ENCODE measurements at regions not wholly inside any gene's neighbourhood (a gene's known extent, or its start where the extent isn't known, plus 50 kb on each side); places are given as distances from the start of the nearest gene placed in this dataset.

GRCh38 chr1:173128742-173129141 lies 78.0 kb upstream of the TNFSF18 start:
- no peak overlapping the region for H3K4me3 ChIP-seq
- no peaks in the 10 kb centered on the region for H3K27me3 ChIP-seq (replicated peaks)
- H3K4me1 ChIP-seq (replicated peaks): no peaks in the 10 kb centered on the region
- H3K36me3 ChIP-seq: no peaks in the 10 kb centered on the region
- H3K9me3 ChIP-seq (replicated peaks): no peaks in the 10 kb centered on the region
- DNase-seq (ENCODE audit: low read depth in 1 of 2, low spot score in 2 of 2): no peak
- no peak overlapping the region for H3K27ac ChIP-seq

DNA sequence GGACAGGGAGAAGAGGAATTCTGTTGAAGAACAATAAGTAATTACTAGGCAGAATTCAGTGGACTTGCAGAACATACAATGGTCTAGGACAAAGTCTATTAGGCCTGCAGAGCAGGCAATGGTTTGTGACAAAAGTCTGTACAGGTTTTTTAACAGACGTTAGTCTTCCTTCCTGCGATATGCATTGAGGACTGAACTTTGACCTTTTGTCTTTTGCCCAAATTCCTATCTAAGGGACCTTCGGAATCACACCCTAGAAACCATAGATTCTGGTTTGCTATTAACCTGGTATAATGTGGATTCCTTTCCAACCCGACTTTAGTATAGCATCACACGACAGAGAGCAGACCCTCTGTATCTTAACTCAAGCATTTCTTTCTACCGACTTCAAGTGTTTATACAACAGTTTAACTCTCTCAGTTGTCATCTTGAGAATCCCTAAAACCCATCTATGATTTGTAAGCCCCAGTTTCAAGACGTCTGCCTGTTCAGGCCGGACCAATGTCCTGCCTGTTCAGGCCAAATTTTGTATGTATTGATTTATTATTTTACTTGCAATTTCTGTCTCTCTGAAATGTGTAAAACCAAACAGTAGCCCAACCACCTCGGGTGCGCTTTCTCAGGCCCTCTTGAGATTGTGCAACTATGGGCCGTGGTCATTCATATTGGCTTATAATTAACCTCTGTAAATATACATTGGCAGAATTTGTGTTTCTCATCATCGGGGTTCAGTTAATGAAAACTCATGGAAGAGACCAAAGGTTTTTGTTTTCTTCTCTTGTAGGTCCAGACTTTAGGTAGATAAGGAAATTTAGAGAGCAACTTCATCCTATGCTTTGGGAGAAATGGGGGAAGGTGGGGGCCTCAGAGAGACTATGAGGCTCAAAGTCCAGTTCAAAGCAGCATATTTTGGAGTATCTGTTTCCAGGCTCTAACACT lies 76.9 kb upstream of the TNFSF18 start:
- Histone ChIP-seq H3K4me3 (no peak overlapping the region), H3K27me3 (replicated peaks) (no peaks in the 10 kb centered on the region), H3K9me3 (replicated peaks) (no peaks in the 10 kb centered on the region), H3K4me1 (replicated peaks) (peaks cover 9% of the 10 kb centered on the region), H3K36me3 (no peaks in the 10 kb centered on the region), H3K27ac (no peak overlapping the region)
- DNase-seq (ENCODE audit: low read depth in 1 of 2, low spot score in 2 of 2): no peak

GRCh38 chr1:173126421-173126820 lies 75.7 kb upstream of the TNFSF18 start:
- no peaks in the 10 kb centered on the region for H3K36me3 ChIP-seq
- no peaks in the 10 kb centered on the region for H3K27me3 ChIP-seq (replicated peaks)
- H3K27ac ChIP-seq: no peak overlapping the region
- no peak overlapping the region for H3K4me3 ChIP-seq
- peaks cover 18% of the 10 kb centered on the region for H3K4me1 ChIP-seq (replicated peaks)
- DNase-seq (ENCODE audit: low read depth in 1 of 2, low spot score in 2 of 2): no peak
- H3K9me3 ChIP-seq (replicated peaks): no peaks in the 10 kb centered on the region

DNA sequence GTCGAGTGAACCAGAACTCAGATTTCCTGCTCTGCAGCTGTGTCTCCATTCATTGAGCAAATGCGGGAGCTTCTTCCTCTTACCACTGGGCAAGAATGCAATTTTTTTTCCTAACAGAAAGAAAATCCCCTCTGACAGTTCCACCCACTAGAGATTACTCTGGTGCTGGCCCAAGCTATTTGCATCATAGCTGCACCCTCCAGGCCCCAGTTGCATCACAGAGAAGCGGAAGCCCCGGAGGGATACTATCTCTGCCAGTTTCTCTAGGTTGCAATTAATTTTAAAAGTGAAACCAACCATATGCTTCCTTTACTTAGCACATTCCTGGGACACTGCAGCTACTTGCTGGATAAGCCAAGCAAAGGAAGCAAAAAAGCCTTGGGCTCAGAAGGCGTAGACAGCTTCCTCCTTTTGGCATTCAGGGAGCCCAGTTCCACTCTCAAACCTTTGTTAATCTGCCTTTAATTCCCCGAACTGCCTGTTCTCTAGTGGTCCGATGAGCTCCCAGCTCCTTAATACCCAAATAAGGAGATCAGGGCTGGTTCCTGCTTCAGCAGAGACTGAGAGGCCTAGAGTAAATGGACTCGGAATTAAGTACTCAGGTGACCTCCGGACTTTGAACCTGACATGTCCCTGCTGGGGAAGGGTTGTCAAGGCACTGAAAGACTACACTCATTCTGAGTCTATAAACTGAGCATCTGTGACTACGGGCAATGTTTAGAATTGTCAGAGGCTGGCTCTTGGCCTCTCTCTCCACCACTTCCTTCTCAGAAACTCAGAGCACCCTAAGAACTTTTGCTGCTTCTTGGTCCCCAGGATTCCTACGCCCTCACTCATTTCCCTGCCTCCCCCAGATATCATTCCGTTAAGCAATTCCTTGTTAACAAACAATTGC lies 72.5 kb upstream of the TNFSF18 start:
- peaks cover 18% of the 10 kb centered on the region for H3K4me1 ChIP-seq (replicated peaks)
- H3K27me3 ChIP-seq (replicated peaks): no peaks in the 10 kb centered on the region
- peak overlapping the region; percentile 68 for H3K27ac ChIP-seq
- H3K9me3 ChIP-seq (replicated peaks): no peaks in the 10 kb centered on the region
- H3K36me3 ChIP-seq: no peaks in the 10 kb centered on the region
- peak; percentile 51 to 72 for DNase-seq (ENCODE audit: low read depth in 1 of 2, low spot score in 2 of 2)
- H3K4me3 ChIP-seq: peak overlapping the region; percentile 14

GRCh38 chr1:173122344-173122935 lies 71.7 kb upstream of the TNFSF18 start:
- H3K27ac ChIP-seq: peak overlapping the region; percentile 68
- H3K9me3 ChIP-seq (replicated peaks): no peaks in the 10 kb centered on the region
- H3K36me3 ChIP-seq: no peaks in the 10 kb centered on the region
- no peak overlapping the region for H3K4me3 ChIP-seq
- no peaks in the 10 kb centered on the region for H3K27me3 ChIP-seq (replicated peaks)
- peaks cover 18% of the 10 kb centered on the region for H3K4me1 ChIP-seq (replicated peaks)
- no peak for DNase-seq (ENCODE audit: low read depth in 1 of 2, low spot score in 2 of 2)

DNA sequence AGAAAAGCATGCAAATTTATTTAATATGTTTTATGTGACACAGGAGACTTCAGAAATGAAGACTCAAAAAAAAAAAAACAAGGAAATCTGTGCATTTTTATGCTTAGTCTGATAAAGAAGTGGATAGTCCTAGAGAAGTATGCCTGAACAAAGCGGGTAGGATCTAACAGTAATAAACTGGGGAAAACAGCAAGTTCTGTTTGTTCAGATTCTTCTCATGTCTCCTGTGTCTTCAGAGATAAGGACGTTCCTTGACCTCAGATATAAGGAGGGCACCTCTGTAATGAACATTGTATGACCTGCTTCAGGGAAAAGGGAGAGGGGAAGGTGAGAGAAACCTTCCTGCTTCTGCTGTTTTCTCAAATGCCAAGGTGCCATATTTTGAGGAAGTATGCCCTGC lies 67.7 kb upstream of the TNFSF18 start:
- no peaks in the 10 kb centered on the region for H3K9me3 ChIP-seq (replicated peaks)
- H3K36me3 ChIP-seq: no peaks in the 10 kb centered on the region
- H3K27me3 ChIP-seq (replicated peaks): no peaks in the 10 kb centered on the region
- DNase-seq (ENCODE audit: low read depth in 1 of 2, low spot score in 2 of 2): no peak
- H3K4me3 ChIP-seq: no peak overlapping the region
- no peak overlapping the region for H3K27ac ChIP-seq
- H3K4me1 ChIP-seq (replicated peaks): peaks cover 18% of the 10 kb centered on the region

- no peak overlapping the region for H3K27ac ChIP-seq
- peaks cover 17% of the 10 kb centered on the region for H3K4me1 ChIP-seq (replicated peaks)
- no peaks in the 10 kb centered on the region for H3K9me3 ChIP-seq (replicated peaks)
- no peak overlapping the region for H3K4me3 ChIP-seq
- DNase-seq (ENCODE audit: low read depth in 1 of 2, low spot score in 2 of 2): no peak
- H3K36me3 ChIP-seq: no peaks in the 10 kb centered on the region
- H3K27me3 ChIP-seq (replicated peaks): no peaks in the 10 kb centered on the region
These were observed 67.0 kb upstream of the TNFSF18 start for GRCh38 chr1:173117761-173118160.

DNA sequence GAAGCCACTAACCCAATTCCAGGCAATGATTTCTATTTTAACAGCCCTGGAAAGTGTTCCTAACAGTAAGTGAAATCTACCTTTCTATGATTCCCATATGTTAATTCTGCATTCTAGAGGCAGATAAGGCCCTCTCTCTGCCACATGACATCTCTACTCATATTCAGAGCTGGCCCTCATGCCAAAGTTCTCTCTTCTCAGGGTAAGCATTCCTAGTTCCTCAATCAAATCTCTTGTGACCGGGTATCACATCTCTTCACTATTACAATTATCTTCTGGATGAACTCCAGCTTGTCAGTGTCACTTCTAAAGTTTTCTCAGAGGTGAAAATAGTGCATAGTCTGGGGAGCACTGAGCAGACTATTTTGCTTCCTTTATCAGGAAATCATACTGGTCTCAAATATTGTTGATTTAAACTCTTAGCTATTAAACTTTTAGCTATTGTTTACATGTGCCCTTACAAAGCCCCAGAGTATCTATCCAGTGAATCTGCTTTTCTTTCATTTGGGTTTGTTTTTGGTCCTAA lies 66.4 kb upstream of the TNFSF18 start:
- Histone ChIP-seq H3K4me3 (no peak overlapping the region), H3K4me1 (replicated peaks) (peaks cover 12% of the 10 kb centered on the region), H3K27ac (no peak overlapping the region), H3K9me3 (replicated peaks) (no peaks in the 10 kb centered on the region), H3K36me3 (no peaks in the 10 kb centered on the region), H3K27me3 (replicated peaks) (no peaks in the 10 kb centered on the region)
- DNase-seq (ENCODE audit: low read depth in 1 of 2, low spot score in 2 of 2): no peak

- Histone ChIP-seq H3K27me3 (replicated peaks) (no peaks in the 10 kb centered on the region), H3K4me1 (replicated peaks) (peaks cover 7% of the 10 kb centered on the region), H3K36me3 (no peaks in the 10 kb centered on the region), H3K9me3 (replicated peaks) (no peaks in the 10 kb centered on the region), H3K4me3 (no peak overlapping the region), H3K27ac (no peak overlapping the region)
- no peak for DNase-seq (ENCODE audit: low read depth in 1 of 2, low spot score in 2 of 2)
These were observed 63.6 kb upstream of the TNFSF18 start for GRCh38 chr1:173114346-173114745.

DNA sequence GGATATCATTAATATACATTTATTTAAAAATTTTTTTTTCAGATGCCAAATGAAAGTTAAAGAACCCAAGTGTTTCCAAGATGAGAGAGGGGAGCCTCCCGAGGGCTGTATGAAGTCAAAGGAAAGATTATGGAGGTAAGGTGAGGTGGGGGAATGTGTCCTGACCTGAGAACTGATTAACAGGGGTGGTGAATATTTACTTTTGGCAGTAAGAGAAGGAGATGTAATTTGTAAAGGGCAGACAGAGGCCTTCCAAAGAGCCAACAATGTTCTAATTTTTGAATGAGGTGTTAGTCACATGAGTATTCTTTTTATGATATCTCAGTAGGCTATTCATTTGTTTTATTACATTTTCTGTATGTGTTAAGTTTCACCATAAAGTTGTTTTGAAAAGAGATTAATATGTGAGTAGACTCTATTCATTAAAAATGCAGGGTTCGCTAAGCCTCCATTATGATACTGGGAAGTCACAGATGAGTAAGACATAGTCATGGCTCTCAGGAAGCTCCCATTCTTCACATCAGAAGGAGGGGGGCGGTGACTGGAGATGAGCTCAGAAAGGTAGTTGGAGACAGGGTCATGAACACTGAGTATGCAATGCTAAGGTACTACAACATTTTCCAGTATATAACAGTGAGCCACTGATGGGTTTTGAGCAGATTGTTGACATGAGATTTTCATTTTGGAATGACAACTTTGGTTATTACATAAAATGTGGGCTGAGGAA lies 62.4 kb upstream of the TNFSF18 start:
- no peak overlapping the region for H3K4me3 ChIP-seq
- H3K27ac ChIP-seq: peak overlapping the region; percentile 7; the same call in 1 of the 2 replicates
- H3K9me3 ChIP-seq (replicated peaks): peaks cover 4% of the 10 kb centered on the region; the same call in 1 of the 2 replicates
- H3K27me3 ChIP-seq (replicated peaks): no peaks in the 10 kb centered on the region
- peak in 1 of 2 experiments; percentile 27 for DNase-seq (ENCODE audit: low read depth in 1 of 2, low spot score in 2 of 2)
- no peaks in the 10 kb centered on the region for H3K36me3 ChIP-seq
- peaks cover 7% of the 10 kb centered on the region for H3K4me1 ChIP-seq (replicated peaks)

- Histone ChIP-seq H3K36me3 (no peaks in the 10 kb centered on the region), H3K9me3 (replicated peaks) (peaks cover 7% of the 10 kb centered on the region; the same call in 1 of the 2 replicates), H3K27ac (no peak overlapping the region), H3K4me3 (no peak overlapping the region), H3K27me3 (replicated peaks) (no peaks in the 10 kb centered on the region), H3K4me1 (replicated peaks) (peaks cover 7% of the 10 kb centered on the region)
- DNase-seq (ENCODE audit: low read depth in 1 of 2, low spot score in 2 of 2): no peak
These were observed 61.4 kb upstream of the TNFSF18 start for GRCh38 chr1:173112129-173112528.

DNA sequence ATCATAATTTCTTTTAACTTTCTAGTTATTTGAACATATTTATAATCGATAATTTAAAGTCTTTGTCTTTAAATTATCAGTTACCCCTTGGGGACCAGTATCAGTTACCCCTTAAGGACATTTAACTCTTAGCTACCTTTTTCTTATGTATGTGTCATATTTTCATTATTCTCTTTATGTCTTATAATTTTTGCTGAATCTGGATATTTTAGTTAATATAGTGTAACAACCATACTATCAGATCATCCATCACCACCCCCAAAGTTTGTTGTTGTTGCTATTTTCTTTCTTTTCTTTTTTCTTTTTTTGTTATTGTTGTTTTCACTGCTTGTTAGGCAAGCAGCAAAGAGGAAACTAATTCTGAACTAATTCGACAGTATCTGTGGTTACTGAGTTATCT lies 57.0 kb upstream of the TNFSF18 start:
- Histone ChIP-seq H3K4me3 (no peak overlapping the region), H3K4me1 (replicated peaks) (no peaks in the 10 kb centered on the region), H3K27me3 (replicated peaks) (no peaks in the 10 kb centered on the region), H3K27ac (no peak overlapping the region), H3K9me3 (replicated peaks) (peaks cover 7% of the 10 kb centered on the region; the same call in 1 of the 2 replicates), H3K36me3 (no peaks in the 10 kb centered on the region)
- no peak for DNase-seq (ENCODE audit: low read depth in 1 of 2, low spot score in 2 of 2)

DNA sequence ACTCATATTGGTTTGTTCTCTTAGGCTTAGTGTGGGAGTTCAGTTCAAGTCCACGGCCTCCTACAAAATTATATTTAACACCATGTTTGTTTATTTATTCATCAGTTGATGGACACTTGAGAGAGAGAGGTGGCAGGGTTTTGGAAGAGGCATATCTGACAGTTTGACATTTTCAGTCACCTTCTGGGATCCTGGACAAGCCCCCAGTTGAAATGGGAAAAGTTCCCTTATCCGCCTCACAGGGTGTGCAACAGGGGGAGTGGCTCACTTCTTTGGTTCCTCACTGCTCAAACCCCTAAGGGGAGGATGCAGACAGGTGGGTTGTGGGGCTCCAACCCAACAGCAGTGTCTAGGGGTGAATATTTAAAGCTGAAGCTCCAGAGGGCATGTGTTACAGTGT lies 52.3 kb upstream of the TNFSF18 start:
- no peaks in the 10 kb centered on the region for H3K27me3 ChIP-seq (replicated peaks)
- DNase-seq (ENCODE audit: low read depth in 1 of 2, low spot score in 2 of 2): no peak
- H3K4me1 ChIP-seq (replicated peaks): no peaks in the 10 kb centered on the region
- no peaks in the 10 kb centered on the region for H3K36me3 ChIP-seq
- H3K4me3 ChIP-seq: no peak overlapping the region
- H3K9me3 ChIP-seq (replicated peaks): peaks cover 1% of the 10 kb centered on the region; the same call in 1 of the 2 replicates
- H3K27ac ChIP-seq: no peak overlapping the region
